ENCODE measurements at regions not wholly inside any gene's neighbourhood (a gene's known extent, or its start where the extent isn't known, plus 50 kb on each side); places are given as distances from the start of the nearest gene placed in this dataset.

DNA sequence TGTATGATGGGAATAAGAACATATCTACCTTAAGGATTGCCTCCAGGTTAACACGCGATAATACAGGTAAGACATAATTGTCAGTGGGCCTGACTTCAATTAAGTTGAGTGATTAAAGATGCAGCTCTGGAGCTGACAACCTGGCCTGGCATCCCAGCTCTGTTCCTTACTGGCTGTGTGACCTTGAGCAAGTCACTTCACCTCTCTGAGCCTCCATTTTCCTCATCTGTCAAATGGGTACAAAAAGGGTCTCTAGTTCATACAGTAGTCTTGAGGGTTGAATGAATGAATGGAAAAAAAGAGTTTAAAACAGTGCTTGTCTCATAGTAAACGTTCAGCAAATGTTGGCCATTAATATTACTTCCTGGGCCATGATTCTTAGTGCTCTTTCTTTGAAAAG is 213.9 kb downstream of the PHETA1 start:
- H3K4me3 ChIP-seq (ENCODE audit: low read depth, low read length), result no peak overlapping the region
- no peak for DNase-seq (ENCODE audit: low read depth)
- no peak for TF ChIP-seq CTCF (IDR thresholded peaks at IDR 0.05; ENCODE audit: insufficient read depth, low read length)

GRCh38 chr12:111154147-111154834 is 214.6 kb downstream of the PHETA1 start:
- TF ChIP-seq CTCF (IDR thresholded peaks at IDR 0.05; ENCODE audit: insufficient read depth, low read length), result no peak
- no peak for DNase-seq (ENCODE audit: low read depth)
- no peak overlapping the region for H3K4me3 ChIP-seq (ENCODE audit: low read depth, low read length)

DNA sequence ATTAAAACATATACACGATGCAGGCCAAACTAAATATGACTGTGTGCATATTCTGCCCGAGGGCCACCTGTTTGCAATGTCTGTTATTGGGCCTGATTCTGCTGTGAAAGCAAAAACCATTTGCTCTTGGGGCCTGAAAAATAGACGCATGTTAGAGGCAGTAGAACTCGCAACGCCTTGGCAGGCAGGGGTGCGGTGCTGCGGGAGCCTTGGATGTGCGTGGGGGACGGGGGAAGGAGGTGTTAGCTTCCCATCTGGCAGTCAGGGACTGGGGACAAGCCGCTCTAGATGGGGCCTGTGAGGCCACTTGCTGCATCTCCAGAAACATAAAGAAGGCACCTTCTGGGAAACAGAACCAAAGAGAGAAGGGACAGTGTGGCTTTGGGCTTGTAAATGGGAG is 216.3 kb downstream of the PHETA1 start:
- no peak for DNase-seq (ENCODE audit: low read depth)
- no peak for TF ChIP-seq CTCF (IDR thresholded peaks at IDR 0.05; ENCODE audit: insufficient read depth, low read length)
- no peak overlapping the region for H3K4me3 ChIP-seq (ENCODE audit: low read depth, low read length)

DNA sequence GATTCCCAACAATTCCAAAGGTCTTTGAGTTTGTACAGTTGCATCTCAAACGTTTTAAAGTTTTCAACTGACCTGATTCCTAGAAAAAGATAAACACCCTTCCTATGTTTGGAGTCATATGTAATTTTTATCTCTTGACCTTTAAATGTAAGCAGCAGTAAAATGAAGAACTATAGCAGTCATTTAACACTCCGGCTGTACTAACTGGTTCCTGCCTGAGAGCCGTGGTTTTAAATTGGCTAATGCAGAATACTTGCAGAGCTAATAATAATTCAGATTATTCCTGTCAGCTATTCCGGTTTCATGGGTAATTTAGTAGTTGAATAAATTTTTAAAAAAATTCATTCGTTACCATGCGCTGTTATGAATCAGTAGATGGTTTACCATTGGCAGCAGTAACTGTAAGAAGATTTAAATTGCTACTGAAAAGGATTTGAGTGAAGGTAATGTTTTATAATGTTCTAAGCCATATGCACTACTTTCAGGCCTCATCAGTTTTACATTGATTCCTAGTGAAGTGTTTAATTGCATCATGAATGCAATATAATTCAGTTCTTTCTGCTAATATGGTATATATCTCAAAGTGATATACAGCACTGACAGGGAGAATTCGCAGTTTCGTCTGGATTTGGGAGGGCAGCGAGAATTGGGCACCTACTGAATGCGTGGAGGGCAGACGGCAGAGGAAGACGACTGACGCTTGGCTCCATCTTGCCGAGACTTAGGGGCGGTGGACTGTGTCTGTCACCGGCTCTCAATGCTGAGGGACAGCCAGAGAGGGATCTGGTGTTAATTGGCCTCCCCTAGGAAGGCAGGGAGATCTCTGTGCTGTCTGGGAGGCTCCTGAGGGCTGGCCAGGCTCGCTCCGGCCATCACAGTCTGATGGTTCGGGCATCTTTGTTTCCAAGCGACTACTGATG is 217.7 kb downstream of the PHETA1 start:
- H3K4me3 ChIP-seq (ENCODE audit: low read depth, low read length), result no peak overlapping the region
- no peak for DNase-seq (ENCODE audit: low read depth)
- no peak for TF ChIP-seq CTCF (IDR thresholded peaks at IDR 0.05; ENCODE audit: insufficient read depth, low read length)

GRCh38 chr12:111150360-111150759 is 218.5 kb downstream of the PHETA1 start:
- no peak for TF ChIP-seq CTCF (IDR thresholded peaks at IDR 0.05; ENCODE audit: insufficient read depth, low read length)

DNA sequence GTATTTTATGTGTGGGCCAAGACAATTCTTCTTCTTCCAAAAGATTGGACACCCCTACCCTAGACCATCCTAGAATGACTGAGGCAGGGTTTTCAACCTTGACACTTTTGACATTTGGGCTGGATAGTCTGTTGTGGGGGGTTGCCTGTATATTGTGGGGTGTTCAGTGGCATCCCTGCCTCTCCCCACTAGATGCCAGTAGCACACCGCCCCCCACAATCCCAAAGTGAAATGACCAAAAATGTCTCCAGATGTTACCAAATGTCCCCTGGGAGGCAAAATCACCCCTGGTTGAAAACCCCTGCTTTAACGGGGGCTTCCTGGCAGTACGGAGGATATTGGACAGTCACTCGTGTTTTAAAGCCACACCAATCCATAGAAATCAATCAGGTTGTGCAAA is 219.6 kb downstream of the PHETA1 start:
- H3K4me3 ChIP-seq (ENCODE audit: low read depth, low read length), result no peak overlapping the region
- no peak for TF ChIP-seq CTCF (IDR thresholded peaks at IDR 0.05; ENCODE audit: insufficient read depth, low read length)
- no peak for DNase-seq (ENCODE audit: low read depth)

More at GRCh38 chr12:111150360-111150759, 218.5 kb downstream of the PHETA1 start:
- no peak for DNase-seq (ENCODE audit: low read depth)
- H3K4me3 ChIP-seq (ENCODE audit: low read depth, low read length), result no peak overlapping the region

All from fibroblast of the aortic adventitia (primary cell).